ENCODE measurements at regions not wholly inside any gene's neighbourhood (a gene's known extent, or its start where the extent isn't known, plus 50 kb on each side); places are given as distances from the start of the nearest gene placed in this dataset.

GRCh38 chr6:68008445-68008844, 626.6 kb upstream of the ADGRB3 start:
- TF ChIP-seq, protein P1, sequence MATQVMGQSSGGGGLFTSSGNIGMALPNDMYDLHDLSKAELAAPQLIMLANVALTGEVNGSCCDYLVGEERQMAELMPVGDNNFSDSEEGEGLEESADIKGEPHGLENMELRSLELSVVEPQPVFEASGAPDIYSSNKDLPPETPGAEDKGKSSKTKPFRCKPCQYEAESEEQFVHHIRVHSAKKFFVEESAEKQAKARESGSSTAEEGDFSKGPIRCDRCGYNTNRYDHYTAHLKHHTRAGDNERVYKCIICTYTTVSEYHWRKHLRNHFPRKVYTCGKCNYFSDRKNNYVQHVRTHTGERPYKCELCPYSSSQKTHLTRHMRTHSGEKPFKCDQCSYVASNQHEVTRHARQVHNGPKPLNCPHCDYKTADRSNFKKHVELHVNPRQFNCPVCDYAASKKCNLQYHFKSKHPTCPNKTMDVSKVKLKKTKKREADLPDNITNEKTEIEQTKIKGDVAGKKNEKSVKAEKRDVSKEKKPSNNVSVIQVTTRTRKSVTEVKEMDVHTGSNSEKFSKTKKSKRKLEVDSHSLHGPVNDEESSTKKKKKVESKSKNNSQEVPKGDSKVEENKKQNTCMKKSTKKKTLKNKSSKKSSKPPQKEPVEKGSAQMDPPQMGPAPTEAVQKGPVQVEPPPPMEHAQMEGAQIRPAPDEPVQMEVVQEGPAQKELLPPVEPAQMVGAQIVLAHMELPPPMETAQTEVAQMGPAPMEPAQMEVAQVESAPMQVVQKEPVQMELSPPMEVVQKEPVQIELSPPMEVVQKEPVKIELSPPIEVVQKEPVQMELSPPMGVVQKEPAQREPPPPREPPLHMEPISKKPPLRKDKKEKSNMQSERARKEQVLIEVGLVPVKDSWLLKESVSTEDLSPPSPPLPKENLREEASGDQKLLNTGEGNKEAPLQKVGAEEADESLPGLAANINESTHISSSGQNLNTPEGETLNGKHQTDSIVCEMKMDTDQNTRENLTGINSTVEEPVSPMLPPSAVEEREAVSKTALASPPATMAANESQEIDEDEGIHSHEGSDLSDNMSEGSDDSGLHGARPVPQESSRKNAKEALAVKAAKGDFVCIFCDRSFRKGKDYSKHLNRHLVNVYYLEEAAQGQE (IDR thresholded peaks at IDR 0.05; ENCODE audit: low read depth): no peak
- TF ChIP-seq EGR1 (IDR thresholded peaks at IDR 0.05) (no peak), RAD21 (IDR thresholded peaks at IDR 0.05; ENCODE audit: low read depth) (no peak), TEAD4 (IDR thresholded peaks at IDR 0.05) (no peak), CREB1 (IDR thresholded peaks at IDR 0.05; ENCODE audit: low read depth) (no peak), CEBPB (IDR thresholded peaks at IDR 0.05) (no peak), YY1 (IDR thresholded peaks at IDR 0.05; ENCODE audit: low read depth) (no peak), TCF12 (IDR thresholded peaks at IDR 0.05; ENCODE audit: low read depth) (no peak), FOXM1 (IDR thresholded peaks at IDR 0.05; ENCODE audit: borderline replicate concordance, low read depth) (no peak), MAX (IDR thresholded peaks at IDR 0.05) (no peak), USF1 (IDR thresholded peaks at IDR 0.05) (no peak), TAF1 (IDR thresholded peaks at IDR 0.05; ENCODE audit: low read depth) (no peak), ZBTB7A (IDR thresholded peaks at IDR 0.05; ENCODE audit: low read depth) (no peak), NFIC (IDR thresholded peaks at IDR 0.05) (no peak), EP300 (IDR thresholded peaks at IDR 0.05; ENCODE audit: borderline replicate concordance) (no peak)

DNA sequence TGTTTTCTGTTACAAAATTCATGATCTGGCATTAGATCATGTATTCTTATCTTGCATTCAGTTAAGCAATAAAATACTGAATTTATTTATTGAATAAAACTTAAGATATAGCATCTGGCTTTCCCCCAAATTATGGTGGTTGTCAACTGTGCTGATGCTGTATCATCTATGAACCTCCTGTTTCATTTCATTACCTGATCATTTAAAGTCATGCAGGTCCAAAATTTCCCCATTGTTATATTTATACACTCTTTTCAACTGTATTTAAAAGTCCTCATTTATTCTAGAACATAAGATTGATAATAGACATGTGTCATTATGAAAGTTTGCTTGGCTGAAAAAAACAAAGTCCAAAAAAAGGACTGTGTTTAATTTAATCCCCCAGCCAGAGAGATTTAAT, 627.4 kb upstream of the ADGRB3 start:
- TF ChIP-seq TAF1 (IDR thresholded peaks at IDR 0.05; ENCODE audit: low read depth) (no peak), NFIC (IDR thresholded peaks at IDR 0.05) (no peak)

- TF ChIP-seq TCF12 (IDR thresholded peaks at IDR 0.05; ENCODE audit: low read depth) (no peak), MAX (IDR thresholded peaks at IDR 0.05) (no peak), USF1 (IDR thresholded peaks at IDR 0.05) (no peak), EGR1 (IDR thresholded peaks at IDR 0.05) (no peak), RAD21 (IDR thresholded peaks at IDR 0.05; ENCODE audit: low read depth) (no peak), CEBPB (IDR thresholded peaks at IDR 0.05) (no peak), TAF1 (IDR thresholded peaks at IDR 0.05; ENCODE audit: low read depth) (no peak), ZBTB7A (IDR thresholded peaks at IDR 0.05; ENCODE audit: low read depth) (no peak), FOXM1 (IDR thresholded peaks at IDR 0.05; ENCODE audit: borderline replicate concordance, low read depth) (no peak), YY1 (IDR thresholded peaks at IDR 0.05; ENCODE audit: low read depth) (no peak), NFIC (IDR thresholded peaks at IDR 0.05) (no peak), TEAD4 (IDR thresholded peaks at IDR 0.05) (no peak), EP300 (IDR thresholded peaks at IDR 0.05; ENCODE audit: borderline replicate concordance) (no peak), CREB1 (IDR thresholded peaks at IDR 0.05; ENCODE audit: low read depth) (no peak)
- TF ChIP-seq, protein P1 (IDR thresholded peaks at IDR 0.05; ENCODE audit: low read depth): no peak
Measured at GRCh38 chr6:67986694-67987232, 648.3 kb upstream of the ADGRB3 start.

- TF ChIP-seq EP300 (IDR thresholded peaks at IDR 0.05; ENCODE audit: borderline replicate concordance): no peak
- no peak for TF ChIP-seq RAD21 (IDR thresholded peaks at IDR 0.05; ENCODE audit: low read depth)
- no peak for TF ChIP-seq EGR1 (IDR thresholded peaks at IDR 0.05)
- TF ChIP-seq TEAD4 (IDR thresholded peaks at IDR 0.05): no peak
- no peak for TF ChIP-seq TCF12 (IDR thresholded peaks at IDR 0.05; ENCODE audit: low read depth)
- no peak for TF ChIP-seq YY1 (IDR thresholded peaks at IDR 0.05; ENCODE audit: low read depth)
- no peak for TF ChIP-seq FOXM1 (IDR thresholded peaks at IDR 0.05; ENCODE audit: borderline replicate concordance, low read depth)
- TF ChIP-seq CEBPB (IDR thresholded peaks at IDR 0.05): no peak
- TF ChIP-seq NFIC (IDR thresholded peaks at IDR 0.05): no peak
Measured at GRCh38 chr6:67976486-67976885, 658.6 kb upstream of the ADGRB3 start.

DNA sequence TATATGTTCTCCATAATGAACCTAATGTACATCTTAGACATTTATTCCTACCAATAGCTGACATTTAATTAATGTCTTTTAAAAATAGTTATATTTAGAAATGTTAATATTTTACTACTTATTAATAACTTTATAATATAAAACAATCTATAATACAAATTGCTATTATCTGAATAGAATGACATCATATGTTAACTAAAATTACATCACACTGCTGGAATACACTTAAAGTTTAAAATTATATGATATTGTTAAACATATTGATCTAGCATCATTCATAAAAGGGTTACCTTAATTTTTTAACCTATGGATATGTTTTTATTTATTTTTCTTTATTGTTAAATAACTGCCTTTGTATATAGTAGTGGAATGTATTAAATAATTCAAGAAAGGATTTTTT, 660.2 kb upstream of the ADGRB3 start:
- TF ChIP-seq CREB1 (IDR thresholded peaks at IDR 0.05; ENCODE audit: low read depth) (no peak), TAF1 (IDR thresholded peaks at IDR 0.05; ENCODE audit: low read depth) (no peak), EP300 (IDR thresholded peaks at IDR 0.05; ENCODE audit: borderline replicate concordance) (no peak), MAX (IDR thresholded peaks at IDR 0.05) (no peak), USF1 (IDR thresholded peaks at IDR 0.05) (no peak), EGR1 (IDR thresholded peaks at IDR 0.05) (no peak), CEBPB (IDR thresholded peaks at IDR 0.05) (no peak), FOXM1 (IDR thresholded peaks at IDR 0.05; ENCODE audit: borderline replicate concordance, low read depth) (no peak), NFIC (IDR thresholded peaks at IDR 0.05) (no peak), TCF12 (IDR thresholded peaks at IDR 0.05; ENCODE audit: low read depth) (no peak), RAD21 (IDR thresholded peaks at IDR 0.05; ENCODE audit: low read depth) (no peak), TEAD4 (IDR thresholded peaks at IDR 0.05) (no peak), YY1 (IDR thresholded peaks at IDR 0.05; ENCODE audit: low read depth) (no peak), ZBTB7A (IDR thresholded peaks at IDR 0.05; ENCODE audit: low read depth) (no peak)
- TF ChIP-seq, protein P1 (IDR thresholded peaks at IDR 0.05; ENCODE audit: low read depth): no peak
